ENCODE measurements at regions not wholly inside any gene's neighbourhood (a gene's known extent, or its start where the extent isn't known, plus 50 kb on each side); places are given as distances from the start of the nearest gene placed in this dataset.

DNA sequence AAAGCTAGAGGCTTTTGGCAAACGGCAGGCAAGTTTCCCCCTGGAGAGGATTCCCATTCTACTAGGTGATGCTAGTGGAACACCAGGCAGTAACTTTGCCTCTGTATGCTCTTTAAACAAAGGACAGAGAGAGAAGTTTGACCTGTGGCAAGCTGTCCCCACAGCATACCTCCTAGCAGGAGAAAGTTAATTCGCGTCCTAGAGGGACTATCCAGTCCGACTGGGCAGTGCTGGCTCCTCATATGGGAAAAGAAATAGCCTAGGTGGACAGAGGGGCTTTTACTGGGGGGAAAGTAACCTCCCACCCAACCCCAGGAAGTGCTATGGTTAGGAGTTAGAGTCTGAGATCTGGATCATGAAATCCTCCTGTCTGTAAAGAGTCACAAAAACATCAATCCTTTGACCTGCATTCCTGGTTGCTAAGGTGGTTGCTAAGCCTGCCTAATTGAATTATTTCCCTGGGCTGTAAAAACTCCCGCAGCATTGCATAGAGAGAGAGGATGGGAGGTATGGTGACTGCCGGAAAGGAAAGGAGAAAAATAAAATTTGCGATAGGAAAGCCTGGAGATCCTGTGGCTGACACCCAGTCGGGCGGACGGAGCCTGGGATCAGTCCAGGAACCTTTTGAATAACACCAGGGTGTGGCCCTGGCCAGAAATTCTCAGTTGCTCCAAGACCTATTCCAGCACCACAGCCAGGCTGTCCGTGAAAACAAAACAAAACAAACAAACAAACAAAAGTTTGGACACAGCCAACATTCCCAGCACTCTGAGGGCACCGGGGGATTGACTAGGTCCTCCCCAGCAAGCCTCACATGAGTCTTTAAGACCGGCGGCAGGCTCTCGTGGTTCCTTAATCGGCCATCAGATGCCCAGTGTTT lies 67.7 kb upstream of the ATP11B start:
- DNase-seq (ENCODE audit: low read depth, low spot score): no peak
- no TSS peak for BruUV-seq (replicated peaks)
- in situ Hi-C loops (cut with HindIII; ENCODE audit: low pct_unique_long_range_greater_than_20kb, low sequenced_read_pairs) (no loop called here), intact Hi-C loops (cut with micrococcal nuclease; ENCODE audit: unreplicated experiment) (no loop called here)
- peaks cover 11% of the 10 kb centered on the region for H3K4me1 ChIP-seq (ENCODE audit: control insufficient read depth, insufficient read depth, low read length)
- H3K27ac ChIP-seq (ENCODE audit: low read length): no peak overlapping the region
- TF ChIP-seq, protein P1, sequence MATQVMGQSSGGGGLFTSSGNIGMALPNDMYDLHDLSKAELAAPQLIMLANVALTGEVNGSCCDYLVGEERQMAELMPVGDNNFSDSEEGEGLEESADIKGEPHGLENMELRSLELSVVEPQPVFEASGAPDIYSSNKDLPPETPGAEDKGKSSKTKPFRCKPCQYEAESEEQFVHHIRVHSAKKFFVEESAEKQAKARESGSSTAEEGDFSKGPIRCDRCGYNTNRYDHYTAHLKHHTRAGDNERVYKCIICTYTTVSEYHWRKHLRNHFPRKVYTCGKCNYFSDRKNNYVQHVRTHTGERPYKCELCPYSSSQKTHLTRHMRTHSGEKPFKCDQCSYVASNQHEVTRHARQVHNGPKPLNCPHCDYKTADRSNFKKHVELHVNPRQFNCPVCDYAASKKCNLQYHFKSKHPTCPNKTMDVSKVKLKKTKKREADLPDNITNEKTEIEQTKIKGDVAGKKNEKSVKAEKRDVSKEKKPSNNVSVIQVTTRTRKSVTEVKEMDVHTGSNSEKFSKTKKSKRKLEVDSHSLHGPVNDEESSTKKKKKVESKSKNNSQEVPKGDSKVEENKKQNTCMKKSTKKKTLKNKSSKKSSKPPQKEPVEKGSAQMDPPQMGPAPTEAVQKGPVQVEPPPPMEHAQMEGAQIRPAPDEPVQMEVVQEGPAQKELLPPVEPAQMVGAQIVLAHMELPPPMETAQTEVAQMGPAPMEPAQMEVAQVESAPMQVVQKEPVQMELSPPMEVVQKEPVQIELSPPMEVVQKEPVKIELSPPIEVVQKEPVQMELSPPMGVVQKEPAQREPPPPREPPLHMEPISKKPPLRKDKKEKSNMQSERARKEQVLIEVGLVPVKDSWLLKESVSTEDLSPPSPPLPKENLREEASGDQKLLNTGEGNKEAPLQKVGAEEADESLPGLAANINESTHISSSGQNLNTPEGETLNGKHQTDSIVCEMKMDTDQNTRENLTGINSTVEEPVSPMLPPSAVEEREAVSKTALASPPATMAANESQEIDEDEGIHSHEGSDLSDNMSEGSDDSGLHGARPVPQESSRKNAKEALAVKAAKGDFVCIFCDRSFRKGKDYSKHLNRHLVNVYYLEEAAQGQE (IDR thresholded peaks at IDR 0.05; ENCODE audit: insufficient read depth in 1 of 2, low read depth in 2 of 2, low read length in 1 of 2): no peak
- TF ChIP-seq POLR2AphosphoS5 (IDR thresholded peaks at IDR 0.05; ENCODE audit: low read depth, low read length) (no peak), SIN3A (IDR thresholded peaks at IDR 0.05; ENCODE audit: borderline replicate concordance, insufficient read depth, low read depth, low read length) (no peak), CTCF (IDR thresholded peaks at IDR 0.05) (no peak), TCF7L2 (IDR thresholded peaks at IDR 0.05; ENCODE audit: low read depth, low read length) (no peak)
- CTCF ChIA-PET: no interaction called here
- H3K9me3 ChIP-seq (ENCODE audit: control insufficient read depth, insufficient read depth, low read depth, low read length): no peaks in the 10 kb centered on the region
- H3K4me3 ChIP-seq (ENCODE audit: low read depth in 2 of 2, low read length in 2 of 2): peak overlapping the region; percentile 8 to 34
- no peaks in the 10 kb centered on the region for H3K36me3 ChIP-seq (ENCODE audit: control insufficient read depth, insufficient read depth, low read length)
- POLR2A ChIA-PET: no interaction called here
- H3K27me3 ChIP-seq (ENCODE audit: control insufficient read depth, insufficient read depth, low read length): no peaks in the 10 kb centered on the region
- peak; percentile 68 for ATAC-seq

GRCh38 chr3:182726258-182727142 lies 66.8 kb upstream of the ATP11B start:
- intact Hi-C loops (cut with micrococcal nuclease; ENCODE audit: unreplicated experiment): no loop called here
- Histone ChIP-seq H3K4me1 (ENCODE audit: control insufficient read depth, insufficient read depth, low read length) (peaks cover 11% of the 10 kb centered on the region), H3K9me3 (ENCODE audit: control insufficient read depth, insufficient read depth, low read depth, low read length) (no peaks in the 10 kb centered on the region), H3K27me3 (ENCODE audit: control insufficient read depth, insufficient read depth, low read length) (no peaks in the 10 kb centered on the region), H3K4me3 (ENCODE audit: low read depth in 2 of 2, low read length in 2 of 2) (peak overlapping the region; percentile 8 to 34), H3K27ac (ENCODE audit: low read length) (no peak overlapping the region), H3K36me3 (ENCODE audit: control insufficient read depth, insufficient read depth, low read length) (no peaks in the 10 kb centered on the region)
- TF ChIP-seq CTCF (IDR thresholded peaks at IDR 0.05) (no peak), SIN3A (IDR thresholded peaks at IDR 0.05; ENCODE audit: borderline replicate concordance, insufficient read depth, low read depth, low read length) (no peak), POLR2AphosphoS5 (IDR thresholded peaks at IDR 0.05; ENCODE audit: low read depth, low read length) (no peak), TCF7L2 (IDR thresholded peaks at IDR 0.05; ENCODE audit: low read depth, low read length) (no peak)
- TF ChIP-seq, protein P1 (IDR thresholded peaks at IDR 0.05; ENCODE audit: insufficient read depth in 1 of 2, low read depth in 2 of 2, low read length in 1 of 2): no peak
- in situ Hi-C loops (cut with HindIII; ENCODE audit: low pct_unique_long_range_greater_than_20kb, low sequenced_read_pairs): no loop called here
- DNase-seq (ENCODE audit: low read depth, low spot score): no peak
- ChIA-PET POLR2A (interaction anchor here (0.6 kb wide), 1 partner anchor 451 kb away, joined by 4 read pairs; no protein-coding TSS in a partner anchor), CTCF (no interaction called here)
- no TSS peak for BruUV-seq (replicated peaks)
- ATAC-seq: peak; percentile 59

Measured in Panc1 (cell line).